AG20443 (cell line): ENCODE measurements at regions not wholly inside any gene's neighbourhood (a gene's known extent, or its start where the extent isn't known, plus 50 kb on each side); places are given as distances from the start of the nearest gene placed in this dataset.
"Not testable (repeated sequence)": the region's sequence is repeated elsewhere in the genome, so short reads cannot be mapped to it uniquely, and the experiment has no call there.

ENCODE experiments used
- DNase-seq: peaks from one replicate; pipeline ENCODE4 v3.0.0; 2012; ENCODE audit warnings: low spot score, mixed read lengths

DNA sequence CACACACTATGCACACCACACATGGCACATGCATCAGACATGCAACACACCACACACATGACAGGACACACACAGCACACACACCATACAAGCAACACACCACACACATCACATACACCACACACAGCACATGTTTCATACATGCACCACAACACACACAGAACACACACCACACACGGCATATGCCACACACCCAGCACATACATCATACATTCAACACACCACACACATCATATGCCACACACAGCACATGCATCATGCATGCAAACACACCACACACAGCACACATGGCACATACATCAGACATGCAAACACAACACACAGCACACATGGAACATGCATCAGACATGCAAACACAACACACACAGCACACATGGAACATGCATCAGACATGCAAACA is 80.7 kb upstream of the LRPAP1 start:
- DNase-seq: no peak

DNA sequence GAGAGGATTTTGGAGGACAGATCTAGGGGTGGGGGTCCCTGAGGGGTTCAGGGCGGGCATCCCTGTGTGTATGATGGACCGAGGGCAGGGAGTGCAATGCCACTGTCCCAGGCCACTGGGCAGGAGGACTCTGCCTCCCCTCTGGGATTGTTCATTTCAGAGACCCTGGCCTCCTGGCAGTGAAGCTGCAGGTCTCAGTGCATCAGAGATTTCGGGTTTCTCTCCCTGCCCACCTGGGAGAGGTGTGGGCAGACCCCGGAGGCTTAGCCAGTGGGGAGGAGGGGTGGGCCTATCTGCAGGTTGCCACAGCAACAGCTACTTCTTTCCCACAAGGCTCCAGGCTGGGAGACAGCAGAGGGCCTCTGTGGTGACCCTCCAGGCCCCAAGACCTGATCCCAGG is 80.1 kb upstream of the LRPAP1 start:
- DNase-seq: no peak

DNA sequence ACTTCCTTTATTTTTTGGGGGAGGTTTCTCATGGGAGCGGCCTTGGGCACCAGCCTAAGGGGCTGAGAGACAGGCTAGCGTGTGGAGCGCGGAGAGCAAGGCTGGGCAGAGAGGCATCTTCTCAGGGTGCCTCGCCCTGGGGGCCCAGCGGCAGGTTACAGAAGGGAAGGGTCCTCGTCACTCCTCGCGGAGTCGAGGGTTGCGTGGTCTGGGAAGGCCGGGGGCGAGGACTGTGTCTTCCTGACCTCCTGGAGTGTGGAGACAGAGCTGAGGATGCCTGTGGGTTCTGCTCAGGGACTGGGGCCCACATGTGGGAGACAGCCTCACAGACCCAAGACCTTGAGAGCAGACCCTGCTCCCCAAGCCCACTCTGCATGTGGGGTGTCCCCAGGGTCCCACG is 79.6 kb upstream of the LRPAP1 start:
- no peak for DNase-seq

DNA sequence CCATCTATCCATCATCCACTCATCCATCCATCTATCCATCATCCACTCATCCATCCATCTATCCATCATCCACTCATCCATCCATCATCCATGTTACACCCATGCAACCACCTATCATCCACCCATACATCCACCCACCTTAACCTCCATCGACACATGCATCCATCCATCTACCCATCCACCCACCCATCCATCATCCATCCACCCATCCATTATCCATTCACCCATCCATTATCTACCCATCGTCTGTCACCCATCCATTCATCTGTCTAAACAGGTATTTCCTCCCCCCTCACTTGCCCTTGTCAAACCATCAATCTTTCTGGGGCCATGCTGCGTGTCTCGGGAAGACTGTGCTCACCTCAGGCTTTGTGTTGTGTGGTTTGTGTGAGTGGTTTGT is 78.6 kb upstream of the LRPAP1 start:
- DNase-seq: not testable (repeated sequence)

DNA sequence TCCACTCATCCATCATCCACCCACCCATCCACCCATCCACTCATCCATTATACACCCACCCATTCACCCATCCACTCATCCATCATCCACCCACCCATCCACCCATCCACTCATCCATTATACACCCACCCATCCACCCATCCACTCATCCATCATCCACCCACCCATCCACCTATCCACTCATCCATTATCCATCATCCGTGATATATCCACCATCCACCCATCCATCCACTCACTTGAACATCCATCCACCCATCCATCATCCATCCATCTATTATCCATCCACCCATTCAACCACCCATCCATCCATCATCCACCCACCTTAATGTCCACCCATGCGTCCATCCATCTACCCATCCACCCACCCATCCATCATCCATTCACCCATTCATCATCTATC is 77.7 kb upstream of the LRPAP1 start:
- not testable (repeated sequence) for DNase-seq

DNA sequence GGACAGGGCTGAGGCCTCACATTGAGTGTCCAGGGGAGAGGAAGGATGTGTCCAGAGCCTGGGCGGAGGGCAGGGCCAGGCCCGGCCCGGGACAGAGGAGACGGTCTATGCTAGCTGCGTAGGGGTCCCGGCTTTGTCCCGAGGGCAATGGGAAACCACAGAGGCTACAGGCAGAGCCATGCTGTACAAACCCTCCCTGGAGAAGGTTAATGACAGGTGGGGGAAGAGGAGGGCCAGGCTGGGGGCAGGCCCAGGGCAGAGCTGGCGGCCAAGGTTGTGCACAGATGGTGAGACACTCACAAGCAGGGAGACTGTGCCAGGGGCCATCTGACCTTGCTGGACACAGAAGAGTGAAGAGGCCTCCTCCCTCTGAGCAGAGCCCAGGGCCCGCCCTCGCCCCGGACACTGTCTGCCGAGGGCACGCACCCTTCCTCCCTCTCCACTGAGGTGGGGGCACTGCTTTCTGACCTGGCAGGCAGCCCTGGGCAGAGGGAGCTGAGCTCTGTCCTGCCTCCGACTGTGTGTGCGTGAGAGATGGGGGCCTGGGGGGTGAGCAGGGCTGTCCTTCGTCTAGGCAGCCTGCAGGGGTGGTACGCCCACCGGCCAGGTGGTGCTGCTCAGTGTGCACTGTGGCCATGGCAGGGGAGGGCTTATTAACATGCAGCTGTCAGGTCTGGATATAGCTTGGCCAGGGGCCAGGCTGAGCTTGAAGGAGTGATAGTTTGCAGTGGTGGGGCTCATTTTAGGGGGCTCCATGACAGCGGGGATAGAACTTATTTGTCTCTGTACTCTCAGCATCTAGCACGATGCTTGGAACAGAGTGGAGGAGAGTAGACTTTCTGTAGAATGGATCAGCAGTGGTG is 75.7 kb upstream of the LRPAP1 start:
- no peak for DNase-seq

DNA sequence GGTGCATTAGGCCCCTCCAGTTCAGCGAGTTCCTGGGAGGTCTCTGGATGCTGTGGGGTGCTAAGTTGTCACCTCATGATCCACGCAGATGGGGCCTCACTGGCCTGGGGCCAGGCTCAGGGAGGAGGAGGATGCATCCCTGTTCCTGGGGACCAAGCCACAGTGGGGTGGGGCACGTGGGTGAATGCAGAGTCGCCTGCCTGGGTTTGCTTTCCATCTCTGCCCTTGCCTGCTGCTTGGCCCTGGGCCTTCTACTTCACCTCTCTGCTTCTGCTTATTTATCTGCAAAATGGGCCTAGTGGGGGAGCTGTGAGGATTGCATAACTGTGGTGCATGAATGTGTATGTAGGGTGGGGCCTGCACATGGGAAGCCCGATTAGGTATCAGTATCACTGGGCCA is 74.6 kb upstream of the LRPAP1 start:
- DNase-seq: not testable (repeated sequence)

DNA sequence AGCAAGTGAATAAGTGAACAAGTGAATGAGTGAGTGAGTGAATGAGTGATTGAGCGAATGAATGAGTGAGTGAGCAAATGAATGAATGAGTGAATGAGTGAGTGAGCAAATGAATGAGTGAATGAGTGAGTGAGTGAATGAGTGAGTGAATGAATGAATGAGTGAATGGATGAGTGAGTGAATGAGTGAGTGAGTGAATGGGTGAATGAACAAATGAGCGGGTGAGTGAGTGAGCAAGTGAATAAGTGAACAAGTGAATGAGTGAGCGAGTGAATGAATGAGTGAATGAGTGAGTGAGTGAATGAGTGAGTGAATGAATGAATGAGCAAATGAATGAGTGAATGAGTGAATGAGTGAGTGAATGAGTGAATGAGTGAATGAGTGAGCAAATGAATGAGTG is 74.0 kb upstream of the LRPAP1 start:
- not testable (repeated sequence) for DNase-seq

DNA sequence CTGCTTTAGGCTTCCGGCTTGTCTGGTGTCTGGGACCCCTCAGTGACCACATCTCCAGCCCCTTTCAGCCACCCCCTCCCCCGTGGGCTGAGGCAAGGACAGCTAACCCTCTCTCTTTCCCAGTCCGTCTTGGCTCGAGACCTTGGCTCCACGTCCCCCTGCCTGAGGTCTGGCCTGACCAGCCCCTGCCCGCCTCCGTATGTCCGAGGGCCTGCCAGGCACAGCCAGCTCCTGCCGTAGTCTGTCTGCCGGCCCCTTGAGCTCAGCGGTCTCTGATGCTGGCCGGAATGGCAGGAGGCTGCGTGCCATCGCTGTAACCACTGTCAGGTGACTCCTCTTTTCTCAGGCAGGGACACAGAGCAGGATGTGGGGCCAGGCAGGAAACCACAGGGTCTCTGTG is 73.3 kb upstream of the LRPAP1 start:
- no peak for DNase-seq

DNA sequence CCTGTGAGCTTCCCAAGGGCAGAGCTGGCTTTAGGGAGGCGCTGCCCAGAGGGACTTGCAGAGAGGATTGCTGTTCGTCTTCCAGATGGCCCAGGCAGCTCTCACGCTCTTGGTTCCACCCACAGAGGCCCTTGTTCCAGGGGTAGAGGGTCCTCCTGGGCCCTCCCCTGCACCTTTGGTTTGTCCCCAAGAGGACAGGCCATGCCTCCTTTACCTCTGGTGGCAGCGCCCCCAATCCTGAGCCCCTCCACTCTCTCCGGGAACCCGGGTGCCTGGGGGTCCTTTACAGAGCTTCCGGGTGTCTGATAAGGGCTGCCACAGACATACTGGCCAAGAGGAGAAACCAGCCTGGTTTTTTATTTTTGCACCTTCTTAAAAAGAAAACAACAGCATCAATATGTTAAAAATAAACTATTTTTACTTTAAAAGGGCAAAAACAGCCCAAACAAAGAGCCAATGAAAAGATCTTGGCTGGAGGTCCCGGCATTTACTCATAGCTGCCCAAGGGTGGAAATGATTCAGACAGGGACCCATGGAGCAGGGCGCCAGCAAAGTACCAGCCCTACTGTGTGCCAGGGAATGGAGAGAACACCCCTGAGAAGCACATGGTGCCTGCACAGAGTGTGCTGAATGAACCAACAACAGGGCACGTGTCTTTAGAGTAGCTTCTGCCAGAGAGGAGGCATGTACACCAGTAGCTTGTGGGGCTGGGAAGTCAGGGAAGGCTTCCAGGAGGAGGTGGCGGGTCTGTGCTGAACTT is 70.8 kb upstream of the LRPAP1 start:
- DNase-seq: not testable (repeated sequence)

DNA sequence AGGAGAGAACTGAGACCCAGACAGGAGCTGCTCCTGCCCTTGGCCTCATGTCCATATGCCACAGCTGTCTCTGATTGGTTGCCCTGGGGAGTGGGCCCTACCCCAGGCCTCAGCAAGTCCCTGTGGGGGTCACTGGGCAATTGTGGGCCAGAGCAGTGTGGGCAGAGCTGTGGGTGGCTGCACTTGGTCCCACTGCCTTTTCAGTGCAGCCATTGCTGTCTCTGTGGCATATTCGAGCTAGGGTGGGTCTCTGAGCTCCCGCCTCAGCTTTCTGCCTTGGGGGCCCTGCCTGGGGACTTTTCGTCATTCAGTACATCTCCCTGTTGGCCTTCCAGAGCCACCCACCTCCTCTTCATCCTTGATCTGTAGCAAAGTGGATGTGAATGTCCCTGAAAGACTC is 69.8 kb upstream of the LRPAP1 start:
- no peak for DNase-seq

DNA sequence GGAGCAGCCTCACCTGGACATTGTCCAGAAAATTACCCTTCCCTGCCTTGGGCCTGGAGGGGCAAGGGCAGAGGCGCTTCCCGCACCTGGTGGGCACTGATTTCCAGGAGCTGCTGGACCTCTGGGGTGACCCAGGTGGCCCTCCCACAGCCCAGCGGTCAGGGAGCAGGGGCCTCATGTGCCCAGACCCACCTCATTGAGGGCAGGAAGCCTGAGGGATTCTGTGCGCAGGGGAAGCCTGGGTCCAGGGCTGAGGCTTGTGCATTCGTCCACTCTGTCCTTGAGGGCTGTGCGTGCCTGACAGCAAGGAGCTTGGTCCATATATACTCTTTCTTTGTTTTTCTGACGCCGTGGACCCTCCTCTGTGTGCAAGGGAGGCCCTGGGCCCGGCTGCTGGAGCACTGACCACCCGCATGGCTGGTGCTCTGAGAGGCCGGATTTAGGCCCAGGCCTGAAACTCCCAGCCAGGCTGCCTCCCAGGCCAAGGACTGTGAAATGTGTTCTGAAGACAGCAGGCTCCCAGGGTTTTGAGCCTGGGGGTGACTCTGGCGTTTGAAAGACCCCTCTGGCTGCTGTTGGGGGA is 69.0 kb upstream of the LRPAP1 start:
- DNase-seq: not testable (repeated sequence)

DNA sequence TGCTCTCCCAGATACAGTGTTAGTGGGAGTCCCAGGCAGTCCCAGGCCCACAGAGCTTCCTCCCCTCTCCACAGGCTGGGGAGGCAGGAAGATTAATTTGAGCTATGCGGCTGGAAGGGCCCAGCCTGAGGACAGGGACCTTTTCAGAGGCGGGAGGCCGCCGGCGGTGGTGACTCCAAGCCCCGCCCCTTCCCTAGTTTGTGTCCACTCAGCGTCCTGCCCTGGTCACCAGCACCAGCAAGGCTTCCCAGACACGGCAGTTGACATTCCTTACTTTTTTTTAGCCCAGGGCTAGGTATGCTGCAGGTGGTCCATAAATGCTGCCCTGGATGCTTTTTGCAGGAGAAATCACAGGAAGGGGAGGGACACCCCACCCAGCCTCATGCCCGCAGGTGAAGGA is 67.7 kb upstream of the LRPAP1 start:
- DNase-seq: no peak

DNA sequence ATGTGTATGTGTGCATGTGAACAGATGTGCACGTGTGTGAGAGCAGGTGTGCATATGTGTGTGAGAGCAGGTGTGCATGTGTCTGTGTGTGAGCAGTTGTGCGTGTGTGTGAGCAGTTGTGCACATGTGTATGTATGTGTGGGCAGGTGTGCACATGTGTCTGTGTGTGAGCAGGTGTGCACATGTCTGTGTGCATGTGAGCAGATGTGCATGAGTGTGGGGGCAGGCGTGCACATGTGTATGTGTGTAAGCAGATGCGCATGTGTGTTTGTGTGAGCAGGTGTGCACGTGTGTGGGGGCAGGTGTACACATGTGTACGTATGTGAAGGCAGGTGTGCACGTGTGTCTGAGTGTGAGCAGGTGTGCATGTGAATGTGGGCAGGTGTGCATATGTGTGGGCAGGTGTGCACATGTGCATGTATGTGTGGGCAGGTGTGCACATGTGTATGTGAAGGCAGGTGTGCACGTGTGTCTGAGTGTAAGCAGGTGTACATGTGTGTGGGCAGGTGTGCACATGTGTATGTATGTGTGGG is 66.5 kb upstream of the LRPAP1 start:
- no peak for DNase-seq

DNA sequence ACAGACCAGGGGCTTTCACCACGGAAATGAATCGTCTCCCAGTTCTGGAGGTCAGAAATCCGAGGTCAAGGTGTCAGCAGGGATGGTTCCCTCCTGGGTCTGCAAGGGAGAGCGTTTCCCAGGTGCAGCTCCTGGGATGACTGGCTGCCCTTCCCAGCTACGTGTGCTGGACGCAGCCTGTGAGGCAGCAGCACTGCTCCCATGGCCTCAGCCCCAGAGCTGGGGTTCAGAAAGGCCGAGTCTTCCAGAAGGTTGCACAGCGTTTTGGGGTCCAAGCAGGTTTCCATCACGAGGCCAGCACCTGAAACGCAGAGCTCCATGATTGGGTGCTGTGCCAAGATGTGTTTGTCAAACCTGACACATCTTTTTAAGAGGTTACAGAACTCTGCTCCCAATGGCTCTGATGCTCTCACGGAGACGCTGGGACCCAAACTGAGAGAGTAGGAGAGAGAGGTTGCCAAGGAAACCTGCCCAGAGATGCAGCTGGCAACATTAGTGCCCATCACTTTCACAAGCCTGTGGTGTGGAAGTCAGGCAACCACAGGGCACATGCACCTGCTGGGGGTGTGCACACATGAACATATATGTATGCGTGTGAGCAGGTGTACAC is 65.8 kb upstream of the LRPAP1 start:
- not testable (repeated sequence) for DNase-seq

DNA sequence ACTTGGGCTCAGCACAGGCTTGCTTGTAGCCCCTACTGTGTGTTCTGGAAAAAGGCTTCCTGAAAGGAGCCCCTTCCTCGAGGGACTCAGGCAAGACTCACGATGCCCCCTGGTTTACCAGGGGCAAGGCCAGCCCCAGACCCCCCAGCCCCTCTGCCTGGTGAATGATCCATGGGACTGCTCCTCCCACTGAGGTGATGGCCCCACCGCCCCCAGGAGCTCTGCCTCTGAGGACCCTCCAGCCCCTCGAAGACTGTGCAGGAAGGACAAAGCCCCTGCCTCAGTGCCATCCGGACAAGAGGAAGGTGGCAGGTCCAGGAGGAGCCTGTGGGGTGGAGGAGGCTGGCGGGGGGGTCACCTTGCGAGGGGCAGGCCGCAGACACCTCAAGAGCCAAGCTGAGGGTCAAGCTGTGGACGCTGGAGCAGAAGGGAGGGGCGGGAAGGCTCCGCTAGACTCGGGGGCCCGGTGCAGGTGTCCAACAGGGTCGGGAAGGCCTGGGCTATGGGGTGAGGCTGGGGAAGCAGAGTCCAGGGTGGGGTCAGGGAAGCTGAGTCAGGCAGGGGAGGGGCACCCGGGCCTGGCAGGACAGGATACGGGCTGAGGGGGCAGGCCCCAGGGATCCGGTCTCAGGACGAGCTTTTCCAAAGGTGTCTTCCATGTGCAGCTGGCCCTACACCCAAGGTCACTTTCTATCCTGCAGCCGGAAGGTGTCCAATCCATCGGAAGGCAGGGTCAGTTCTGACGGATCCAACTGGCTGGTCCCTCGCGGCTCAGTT is 64.9 kb upstream of the LRPAP1 start:
- not testable (repeated sequence) for DNase-seq

DNA sequence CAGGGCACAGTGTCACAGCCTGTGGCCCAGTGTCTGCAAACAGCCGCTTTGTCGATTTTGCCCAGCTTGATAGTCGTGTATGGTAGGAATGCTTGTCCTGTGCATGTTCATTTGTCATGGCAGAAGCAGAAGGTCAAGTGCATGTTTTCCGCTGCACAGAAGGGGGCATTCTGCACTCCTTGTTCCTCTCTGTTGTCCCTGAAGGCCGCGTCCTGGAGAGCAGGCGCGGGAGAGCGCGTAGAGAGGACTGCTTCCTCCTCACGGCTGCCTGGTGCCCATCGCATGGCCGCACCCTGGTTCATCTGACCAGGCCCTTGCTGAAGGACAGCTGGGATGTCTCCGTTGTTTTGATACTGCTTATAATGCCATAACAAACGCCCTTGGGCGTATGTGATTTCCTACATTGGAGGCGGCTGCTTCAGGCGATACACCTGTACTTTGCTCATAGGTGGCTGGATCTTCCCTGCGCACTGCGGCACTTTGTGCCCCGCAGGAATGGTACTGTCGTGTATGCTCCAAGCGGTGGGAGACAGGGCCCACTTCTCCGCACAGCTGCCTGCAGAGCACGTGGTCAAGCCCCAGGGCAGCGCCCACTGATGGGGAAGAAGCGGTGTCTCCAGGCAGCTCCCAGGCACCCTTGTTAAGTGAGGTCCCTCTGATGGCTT is 63.5 kb upstream of the LRPAP1 start:
- not testable (repeated sequence) for DNase-seq

DNA sequence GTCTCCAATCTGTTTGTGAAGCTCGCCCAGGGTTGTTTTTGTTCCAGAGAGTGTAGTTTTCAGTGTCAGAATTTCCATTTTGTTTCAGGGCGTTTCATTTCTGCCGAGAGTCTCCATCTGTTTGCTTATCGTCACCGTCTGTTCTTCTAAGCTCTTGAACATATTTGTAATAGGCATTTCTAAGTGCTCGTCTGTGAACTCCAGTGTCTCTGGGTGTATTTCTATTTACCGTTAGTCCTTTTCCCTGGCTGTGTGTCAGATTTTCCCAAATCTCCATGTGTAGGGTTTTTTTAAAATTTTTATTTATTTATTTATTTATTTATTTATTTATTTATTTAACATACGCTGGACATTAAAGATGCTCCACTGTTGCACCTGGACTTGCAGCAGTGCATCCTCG is 62.5 kb upstream of the LRPAP1 start:
- not testable (repeated sequence) for DNase-seq

DNA sequence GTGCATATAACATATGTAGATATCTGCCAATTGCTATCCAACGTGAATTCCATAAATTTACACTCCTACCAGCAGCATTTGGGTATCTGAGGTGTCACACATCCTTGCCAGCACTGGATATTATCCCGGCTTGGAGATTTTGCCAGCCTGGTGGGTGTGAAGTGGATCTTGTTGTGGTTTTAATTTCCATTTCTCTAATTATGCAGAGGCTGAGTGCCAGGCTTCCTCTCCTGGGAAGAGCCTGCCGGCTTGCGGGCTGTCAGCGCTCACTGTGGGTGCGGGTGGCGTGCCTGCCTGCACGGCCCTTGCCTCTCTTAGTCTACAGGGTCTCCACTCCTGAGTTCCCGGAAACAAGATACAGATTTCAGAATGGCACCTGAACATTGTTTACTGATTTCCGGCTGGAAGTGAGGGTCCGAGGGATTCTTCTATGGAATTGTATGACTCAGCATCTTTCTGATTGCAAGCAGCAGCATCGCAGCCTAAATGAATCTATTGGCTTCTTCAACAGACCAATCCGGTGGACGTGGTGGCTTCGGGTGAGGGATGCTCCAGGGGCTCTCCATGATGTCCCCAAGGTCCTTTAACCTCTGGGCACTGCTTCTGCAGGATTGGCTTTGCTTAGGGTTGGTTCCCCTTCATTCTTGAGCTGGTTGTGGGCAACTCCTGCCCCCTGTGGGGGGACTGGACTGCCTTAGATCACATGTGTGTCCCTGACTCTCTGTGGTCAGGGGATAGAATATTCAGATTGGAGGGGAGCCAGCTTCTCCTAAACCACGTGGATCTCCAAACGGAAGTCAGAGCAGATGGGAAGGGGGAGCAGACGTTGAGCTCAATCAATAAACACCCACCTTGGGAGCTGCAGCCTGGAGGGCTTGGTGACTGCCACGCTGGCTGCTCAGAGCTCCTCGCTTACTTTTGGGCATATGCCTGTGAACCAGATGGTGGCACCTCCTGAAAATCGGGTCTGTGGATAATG is 58.0 kb upstream of the LRPAP1 start:
- not testable (repeated sequence) for DNase-seq

DNA sequence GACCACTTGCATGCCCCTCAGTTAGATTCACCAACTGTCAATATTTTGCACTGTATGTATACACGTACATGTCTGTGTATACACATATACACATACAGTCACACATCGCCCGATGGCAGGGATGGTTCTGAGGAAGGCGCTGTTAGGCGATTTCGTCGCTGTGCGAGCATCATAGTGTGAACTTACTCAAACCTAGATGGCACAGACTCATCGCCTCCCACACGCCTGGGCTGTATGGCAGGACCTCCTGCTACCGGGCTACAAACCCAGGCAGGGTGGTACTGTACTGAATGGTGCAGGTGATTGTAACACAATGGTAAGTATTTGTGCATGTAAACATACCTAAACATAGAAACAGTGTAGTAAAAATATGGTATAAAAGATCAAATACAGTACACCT is 57.2 kb upstream of the LRPAP1 start:
- DNase-seq: not testable (repeated sequence)
